ENCODE measurements at regions not wholly inside any gene's neighbourhood (a gene's known extent, or its start where the extent isn't known, plus 50 kb on each side); places are given as distances from the start of the nearest gene placed in this dataset.

DNA sequence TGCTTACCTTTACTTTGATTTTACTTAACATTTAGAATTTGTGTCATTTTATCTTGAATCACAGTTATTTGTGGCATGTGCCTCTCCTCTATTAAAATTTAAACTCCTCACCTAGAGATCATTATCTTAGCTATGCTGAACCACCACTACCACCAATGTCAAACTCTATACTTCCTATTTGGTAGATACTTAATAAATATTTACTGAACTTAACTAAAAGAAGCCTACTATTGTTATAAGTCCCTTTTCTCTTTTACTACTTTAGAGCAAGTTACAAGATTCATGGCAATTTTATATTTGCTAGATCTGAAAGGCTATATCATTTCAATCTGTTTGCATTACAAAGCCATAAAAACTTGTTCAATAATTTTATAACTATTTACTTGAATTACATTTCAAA lies 273.3 kb upstream of the CCNH start:
- in situ Hi-C loops (cut with HindIII; ENCODE audit: low pct_unique_long_range_greater_than_20kb, low sequenced_read_pairs): no loop called here
- no peak overlapping the region for H3K4me3 ChIP-seq (ENCODE audit: low read depth in 2 of 2, low read length in 2 of 2)
- no peaks in the 10 kb centered on the region for H3K27me3 ChIP-seq (ENCODE audit: control insufficient read depth, insufficient read depth, low read length)
- CTCF ChIA-PET: no interaction called here
- H3K27ac ChIP-seq (ENCODE audit: low read length): no peak overlapping the region
- BruUV-seq (replicated peaks): no TSS peak
- H3K9me3 ChIP-seq (ENCODE audit: control insufficient read depth, insufficient read depth, low read depth, low read length): no peaks in the 10 kb centered on the region
- intact Hi-C loops (cut with micrococcal nuclease; ENCODE audit: unreplicated experiment): no loop called here
- DNase-seq (ENCODE audit: low read depth, low spot score) (no peak), ATAC-seq (no peak)
- no peaks in the 10 kb centered on the region for H3K36me3 ChIP-seq (ENCODE audit: control insufficient read depth, insufficient read depth, low read length)
- H3K4me1 ChIP-seq (ENCODE audit: control insufficient read depth, insufficient read depth, low read length): no peaks in the 10 kb centered on the region
- TF ChIP-seq, protein P1, sequence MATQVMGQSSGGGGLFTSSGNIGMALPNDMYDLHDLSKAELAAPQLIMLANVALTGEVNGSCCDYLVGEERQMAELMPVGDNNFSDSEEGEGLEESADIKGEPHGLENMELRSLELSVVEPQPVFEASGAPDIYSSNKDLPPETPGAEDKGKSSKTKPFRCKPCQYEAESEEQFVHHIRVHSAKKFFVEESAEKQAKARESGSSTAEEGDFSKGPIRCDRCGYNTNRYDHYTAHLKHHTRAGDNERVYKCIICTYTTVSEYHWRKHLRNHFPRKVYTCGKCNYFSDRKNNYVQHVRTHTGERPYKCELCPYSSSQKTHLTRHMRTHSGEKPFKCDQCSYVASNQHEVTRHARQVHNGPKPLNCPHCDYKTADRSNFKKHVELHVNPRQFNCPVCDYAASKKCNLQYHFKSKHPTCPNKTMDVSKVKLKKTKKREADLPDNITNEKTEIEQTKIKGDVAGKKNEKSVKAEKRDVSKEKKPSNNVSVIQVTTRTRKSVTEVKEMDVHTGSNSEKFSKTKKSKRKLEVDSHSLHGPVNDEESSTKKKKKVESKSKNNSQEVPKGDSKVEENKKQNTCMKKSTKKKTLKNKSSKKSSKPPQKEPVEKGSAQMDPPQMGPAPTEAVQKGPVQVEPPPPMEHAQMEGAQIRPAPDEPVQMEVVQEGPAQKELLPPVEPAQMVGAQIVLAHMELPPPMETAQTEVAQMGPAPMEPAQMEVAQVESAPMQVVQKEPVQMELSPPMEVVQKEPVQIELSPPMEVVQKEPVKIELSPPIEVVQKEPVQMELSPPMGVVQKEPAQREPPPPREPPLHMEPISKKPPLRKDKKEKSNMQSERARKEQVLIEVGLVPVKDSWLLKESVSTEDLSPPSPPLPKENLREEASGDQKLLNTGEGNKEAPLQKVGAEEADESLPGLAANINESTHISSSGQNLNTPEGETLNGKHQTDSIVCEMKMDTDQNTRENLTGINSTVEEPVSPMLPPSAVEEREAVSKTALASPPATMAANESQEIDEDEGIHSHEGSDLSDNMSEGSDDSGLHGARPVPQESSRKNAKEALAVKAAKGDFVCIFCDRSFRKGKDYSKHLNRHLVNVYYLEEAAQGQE (IDR thresholded peaks at IDR 0.05; ENCODE audit: insufficient read depth in 1 of 2, low read depth in 2 of 2, low read length in 1 of 2): no peak
- TF ChIP-seq TCF7L2 (IDR thresholded peaks at IDR 0.05; ENCODE audit: low read depth, low read length) (no peak), POLR2AphosphoS5 (IDR thresholded peaks at IDR 0.05; ENCODE audit: low read depth, low read length) (no peak), SIN3A (IDR thresholded peaks at IDR 0.05; ENCODE audit: borderline replicate concordance, insufficient read depth, low read depth, low read length) (no peak)
- TF ChIP-seq, protein P2, sequence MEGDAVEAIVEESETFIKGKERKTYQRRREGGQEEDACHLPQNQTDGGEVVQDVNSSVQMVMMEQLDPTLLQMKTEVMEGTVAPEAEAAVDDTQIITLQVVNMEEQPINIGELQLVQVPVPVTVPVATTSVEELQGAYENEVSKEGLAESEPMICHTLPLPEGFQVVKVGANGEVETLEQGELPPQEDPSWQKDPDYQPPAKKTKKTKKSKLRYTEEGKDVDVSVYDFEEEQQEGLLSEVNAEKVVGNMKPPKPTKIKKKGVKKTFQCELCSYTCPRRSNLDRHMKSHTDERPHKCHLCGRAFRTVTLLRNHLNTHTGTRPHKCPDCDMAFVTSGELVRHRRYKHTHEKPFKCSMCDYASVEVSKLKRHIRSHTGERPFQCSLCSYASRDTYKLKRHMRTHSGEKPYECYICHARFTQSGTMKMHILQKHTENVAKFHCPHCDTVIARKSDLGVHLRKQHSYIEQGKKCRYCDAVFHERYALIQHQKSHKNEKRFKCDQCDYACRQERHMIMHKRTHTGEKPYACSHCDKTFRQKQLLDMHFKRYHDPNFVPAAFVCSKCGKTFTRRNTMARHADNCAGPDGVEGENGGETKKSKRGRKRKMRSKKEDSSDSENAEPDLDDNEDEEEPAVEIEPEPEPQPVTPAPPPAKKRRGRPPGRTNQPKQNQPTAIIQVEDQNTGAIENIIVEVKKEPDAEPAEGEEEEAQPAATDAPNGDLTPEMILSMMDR (IDR thresholded peaks at IDR 0.05): no peak
- POLR2A ChIA-PET: no interaction called here

DNA sequence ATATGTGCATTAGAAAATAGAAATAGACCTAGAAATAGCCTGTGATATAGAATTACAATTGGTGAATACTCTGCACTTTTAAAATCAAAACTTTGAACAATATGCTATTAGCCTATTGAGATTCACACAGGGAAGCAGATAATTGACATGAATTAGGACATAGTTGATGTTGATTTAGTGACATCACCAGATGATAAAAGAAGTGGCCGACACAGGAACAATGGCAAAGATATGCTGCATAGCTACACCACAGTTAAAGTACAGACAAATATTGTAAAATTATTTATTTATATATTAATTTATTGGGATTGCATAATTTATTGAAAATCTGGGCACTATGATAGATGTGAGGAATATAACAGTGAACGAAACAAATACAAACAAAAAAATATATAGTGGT lies 261.5 kb upstream of the CCNH start:
- H3K27ac ChIP-seq (ENCODE audit: low read length): no peak overlapping the region
- no peaks in the 10 kb centered on the region for H3K27me3 ChIP-seq (ENCODE audit: control insufficient read depth, insufficient read depth, low read length)
- in situ Hi-C loops (cut with HindIII; ENCODE audit: low pct_unique_long_range_greater_than_20kb, low sequenced_read_pairs) (no loop called here), intact Hi-C loops (cut with micrococcal nuclease; ENCODE audit: unreplicated experiment) (no loop called here)
- H3K9me3 ChIP-seq (ENCODE audit: control insufficient read depth, insufficient read depth, low read depth, low read length): no peaks in the 10 kb centered on the region
- no peak for ATAC-seq
- CTCF ChIA-PET: no interaction called here
- no peak for DNase-seq (ENCODE audit: low read depth, low spot score)
- no peak overlapping the region for H3K4me3 ChIP-seq (ENCODE audit: low read depth in 2 of 2, low read length in 2 of 2)
- POLR2A ChIA-PET: no interaction called here
- H3K4me1 ChIP-seq (ENCODE audit: control insufficient read depth, insufficient read depth, low read length): no peaks in the 10 kb centered on the region
- TF ChIP-seq, protein P2 (IDR thresholded peaks at IDR 0.05): no peak
- no peak for TF ChIP-seq TCF7L2 (IDR thresholded peaks at IDR 0.05; ENCODE audit: low read depth, low read length)
- no peak for TF ChIP-seq SIN3A (IDR thresholded peaks at IDR 0.05; ENCODE audit: borderline replicate concordance, insufficient read depth, low read depth, low read length)
- TF ChIP-seq POLR2AphosphoS5 (IDR thresholded peaks at IDR 0.05; ENCODE audit: low read depth, low read length): no peak
- TF ChIP-seq, protein P1 (IDR thresholded peaks at IDR 0.05; ENCODE audit: insufficient read depth in 1 of 2, low read depth in 2 of 2, low read length in 1 of 2): no peak
- BruUV-seq (replicated peaks): no TSS peak
- no peaks in the 10 kb centered on the region for H3K36me3 ChIP-seq (ENCODE audit: control insufficient read depth, insufficient read depth, low read length)

Data from Panc1 (cell line).